Right lobe of liver (tissue), 6 donors: ENCODE measurements at regions not wholly inside any gene's neighbourhood (a gene's known extent, or its start where the extent isn't known, plus 50 kb on each side); places are given as distances from the start of the nearest gene placed in this dataset.

ENCODE experiments used
- ATAC-seq, 4 donors: fragments of 200-7000 bp; cut with Tn5 transposase; one replicate each; pipeline ENCODE4 v1.9.1; 2020; ENCODE audit warnings: mild to moderate bottlenecking in 4 of 4, moderate library complexity in 4 of 4
- DNase-seq, 3 donors: peaks; one replicate each; pipeline ENCODE4 v3.0.0-alpha.2; 2020
- H3K27ac ChIP-seq, 3 donors: fragments of 200-600 bp; one replicate each; pipeline ENCODE4 v1.8.0; 2022
- H3K27me3 ChIP-seq, 2 donors: fragments of 200-600 bp; one replicate each; pipeline ENCODE4 v1.8.0; 2022
- H3K36me3 ChIP-seq, 4 donors: fragments of 200-600 bp; sonication (generic) in 1 of 4; one replicate each; pipeline versions ENCODE4 v1.5.1 to v1.8.0; 2017 to 2022; ENCODE audit warnings: control low read depth in 1 of 4
- H3K4me1 ChIP-seq, 4 donors: fragments of 200-600 bp; sonication (generic) in 1 of 4; one replicate each; pipeline versions ENCODE4 v1.5.1 to v1.8.0; 2017 to 2022; ENCODE audit warnings: control low read depth in 1 of 4
- H3K4me3 ChIP-seq, 3 donors: fragments of 200-600 bp; one replicate each; pipeline ENCODE4 v1.8.0; 2022
- H3K9me3 ChIP-seq, 4 donors: fragments of 200-600 bp; sonication (generic) in 1 of 4; one replicate each; pipeline versions ENCODE4 v1.5.1 to v1.8.0; 2017 to 2022; ENCODE audit warnings: control low read depth in 1 of 4
- POLR2A ChIP-seq: fragments of 450-650 bp; IDR thresholded peaks from one replicate; pipeline ENCODE4 v1.6.1; 2017; ENCODE audit warnings: antibody characterized with exemption, mild to moderate bottlenecking
- WGBS: methylation state at CpG from one replicate; pipeline ENCODE4 v1.1.6; 2018; ENCODE audit warnings: low coverage, low lambda C conversion rate; ENCODE audit not compliant: insufficient coverage; ENCODE audit errors: missing lambda C conversion rate; 5-methylcytosine and 5-hydroxymethylcytosine counted together
- intact Hi-C, 2 donors: fragments of 100-400 bp; cut with DNase I; formaldehyde crosslinking; loops; one replicate each; pipeline versions ENCODE4 v1.11.2 to v1.14.1; 2022
- TF ChIP-seq, protein P1 (sequence below), 4 donors: fragments of 200-600 bp in 3 of 4; fragments of 450-650 bp in 1 of 4; IDR thresholded peaks; one replicate each; pipeline versions ENCODE4 v1.5.1 to v1.8.0; 2016 to 2022; ENCODE audit warnings: antibody characterized with exemption in 4 of 4, mild to moderate bottlenecking in 2 of 4
- donor health status: DM: no; HTN: yes; CAD: no.
- donor health status: DM: no; HTN: no; CAD: no.
- donor health status: DM: no; HTN: no; CAD: no.
- donor health status: DM: no; HTN: yes; CAD: no.
- donor health status: DM: no; HTN: yes; CAD: no.

DNA sequence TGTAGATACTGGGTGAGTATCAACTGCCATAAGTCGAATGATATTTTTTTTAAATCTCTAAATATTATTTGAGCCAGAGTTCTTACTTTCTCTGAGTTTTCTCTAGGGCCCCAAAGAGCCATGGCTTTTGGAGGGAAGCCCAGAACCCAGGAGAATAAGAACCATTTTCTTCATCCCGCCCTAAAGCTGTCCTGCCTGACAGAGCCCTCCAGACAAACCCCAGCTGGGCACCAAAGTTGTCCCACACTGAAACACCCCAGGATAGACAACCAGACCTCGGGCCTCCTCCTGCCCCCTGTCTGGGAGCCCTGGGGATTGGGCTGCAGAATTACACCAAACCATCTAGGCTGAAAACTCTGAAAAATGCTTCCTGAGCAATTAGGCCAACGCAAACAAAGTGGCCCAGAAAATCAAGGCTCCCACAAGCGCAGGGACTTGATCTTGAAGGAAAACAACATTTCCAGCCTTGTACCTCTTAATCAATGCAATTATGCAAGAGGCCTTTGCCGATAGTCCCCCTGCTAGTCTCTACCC, 113.1 kb downstream of the RRAGC start:
- no peaks in the 10 kb centered on the region for H3K27me3 ChIP-seq
- intact Hi-C loops: no loop called here

DNA sequence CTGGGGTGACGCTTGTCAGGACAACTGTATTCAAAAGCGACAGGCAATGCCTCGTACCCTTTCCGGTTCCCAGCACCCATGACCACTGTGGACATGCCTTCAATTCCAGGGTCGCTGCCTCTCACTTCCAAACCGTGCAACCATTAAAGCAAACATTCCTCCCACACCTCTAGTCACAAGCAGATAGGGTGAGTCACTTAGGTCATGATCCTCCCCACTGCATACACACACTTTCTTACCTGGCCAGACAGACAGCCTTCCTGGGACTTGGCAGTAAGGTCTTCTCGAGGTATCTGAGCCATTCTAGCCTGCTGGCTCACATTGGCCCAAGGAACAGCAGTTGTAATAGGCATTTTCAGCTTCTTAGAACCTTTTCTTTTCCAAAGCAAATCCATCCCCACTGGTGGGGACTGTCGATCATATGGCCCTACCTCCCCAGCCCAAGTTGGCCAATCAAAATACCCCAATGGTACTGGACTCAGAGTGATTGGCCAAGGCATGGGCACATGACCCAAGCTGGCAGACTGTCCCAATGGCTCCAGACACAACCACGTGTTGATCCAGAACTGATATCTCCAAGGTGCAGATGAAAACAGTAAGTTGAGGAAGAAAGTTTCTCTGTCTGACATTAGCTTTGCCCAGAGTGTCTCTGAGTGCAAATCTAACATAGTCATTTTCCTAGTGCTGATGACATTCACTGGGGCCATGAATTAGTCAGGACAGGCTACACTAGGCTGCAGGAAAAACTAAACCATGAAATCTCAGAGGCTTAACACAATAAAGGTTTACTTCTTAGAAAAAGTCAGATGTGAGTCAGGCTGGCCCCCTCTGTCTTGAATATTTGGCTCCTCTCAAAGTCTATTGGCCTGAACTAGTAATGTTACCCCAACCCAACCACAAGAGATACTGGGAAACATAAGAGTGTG, 113.8 kb downstream of the RRAGC start:
- DNase-seq: no peak
- intact Hi-C loops: no loop called here
- Histone ChIP-seq H3K36me3 (no peaks in the 10 kb centered on the region), H3K27ac (no peak overlapping the region), H3K27me3 (no peaks in the 10 kb centered on the region), H3K4me1 (no peaks in the 10 kb centered on the region), H3K9me3 (no peaks in the 10 kb centered on the region), H3K4me3 (no peak overlapping the region)
- 62% methylated on average over 6 of the region's 9 CpGs for WGBS
- TF ChIP-seq, protein P1, sequence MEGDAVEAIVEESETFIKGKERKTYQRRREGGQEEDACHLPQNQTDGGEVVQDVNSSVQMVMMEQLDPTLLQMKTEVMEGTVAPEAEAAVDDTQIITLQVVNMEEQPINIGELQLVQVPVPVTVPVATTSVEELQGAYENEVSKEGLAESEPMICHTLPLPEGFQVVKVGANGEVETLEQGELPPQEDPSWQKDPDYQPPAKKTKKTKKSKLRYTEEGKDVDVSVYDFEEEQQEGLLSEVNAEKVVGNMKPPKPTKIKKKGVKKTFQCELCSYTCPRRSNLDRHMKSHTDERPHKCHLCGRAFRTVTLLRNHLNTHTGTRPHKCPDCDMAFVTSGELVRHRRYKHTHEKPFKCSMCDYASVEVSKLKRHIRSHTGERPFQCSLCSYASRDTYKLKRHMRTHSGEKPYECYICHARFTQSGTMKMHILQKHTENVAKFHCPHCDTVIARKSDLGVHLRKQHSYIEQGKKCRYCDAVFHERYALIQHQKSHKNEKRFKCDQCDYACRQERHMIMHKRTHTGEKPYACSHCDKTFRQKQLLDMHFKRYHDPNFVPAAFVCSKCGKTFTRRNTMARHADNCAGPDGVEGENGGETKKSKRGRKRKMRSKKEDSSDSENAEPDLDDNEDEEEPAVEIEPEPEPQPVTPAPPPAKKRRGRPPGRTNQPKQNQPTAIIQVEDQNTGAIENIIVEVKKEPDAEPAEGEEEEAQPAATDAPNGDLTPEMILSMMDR (IDR thresholded peaks at IDR 0.05): no peak
- ATAC-seq: no peak

More for the DNA sequence above, 113.1 kb downstream of the RRAGC start:
- DNase-seq (no peak), ATAC-seq (no peak)
- no peaks in the 10 kb centered on the region for H3K4me1 ChIP-seq
- H3K36me3 ChIP-seq: no peaks in the 10 kb centered on the region
- no peak overlapping the region for H3K4me3 ChIP-seq
- no peaks in the 10 kb centered on the region for H3K9me3 ChIP-seq
- TF ChIP-seq POLR2A: no peak
- TF ChIP-seq, protein P1 (IDR thresholded peaks at IDR 0.05): no peak
- H3K27ac ChIP-seq: no peak overlapping the region
- WGBS: 64% methylated on average over 6 of the region's 6 CpGs

DNA sequence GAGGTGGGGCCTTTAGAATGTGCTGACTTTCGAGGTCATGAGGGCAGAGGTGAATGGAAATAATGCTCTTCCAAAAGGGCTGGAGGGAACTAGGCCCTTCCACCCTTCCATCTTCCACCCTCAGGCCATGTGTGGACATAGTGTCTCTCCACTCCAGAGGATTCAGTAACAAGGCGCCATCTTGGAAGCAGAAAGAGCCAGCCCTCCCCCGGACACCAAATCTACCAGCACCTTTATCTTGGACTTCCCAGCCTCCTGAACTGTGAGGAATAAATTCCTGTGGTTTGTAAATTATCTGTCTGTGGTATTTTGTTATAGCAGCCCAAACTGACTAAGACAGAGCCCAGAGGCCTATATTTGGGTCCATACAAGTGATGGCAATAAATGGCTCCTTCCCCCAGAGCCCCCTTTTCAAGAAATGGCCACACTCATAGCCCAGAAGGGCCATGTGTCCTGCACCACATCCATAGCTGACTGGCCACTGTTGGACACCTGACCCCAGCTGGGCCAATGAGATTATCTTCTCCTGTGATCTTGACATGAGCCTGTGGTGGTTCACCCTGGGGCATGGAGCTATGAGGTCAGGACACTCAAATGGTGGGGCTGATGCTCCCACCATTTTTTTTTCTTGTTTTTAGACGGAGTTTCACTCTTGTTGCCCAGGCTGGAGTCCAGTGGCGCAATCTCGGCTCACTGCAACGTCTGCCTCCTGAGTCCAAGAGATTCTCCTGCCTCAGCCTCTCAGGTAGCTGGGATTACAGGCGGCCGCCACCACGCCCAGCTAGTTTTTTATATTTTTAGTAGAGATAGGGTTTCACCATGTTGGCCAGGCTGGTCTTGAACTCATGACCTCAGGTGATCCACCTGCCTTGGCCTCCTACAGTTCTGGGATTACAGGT, 114.9 kb downstream of the RRAGC start:
- 66% methylated on average over 4 of the region's 10 CpGs for WGBS
- intact Hi-C loops: no loop called here

DNA sequence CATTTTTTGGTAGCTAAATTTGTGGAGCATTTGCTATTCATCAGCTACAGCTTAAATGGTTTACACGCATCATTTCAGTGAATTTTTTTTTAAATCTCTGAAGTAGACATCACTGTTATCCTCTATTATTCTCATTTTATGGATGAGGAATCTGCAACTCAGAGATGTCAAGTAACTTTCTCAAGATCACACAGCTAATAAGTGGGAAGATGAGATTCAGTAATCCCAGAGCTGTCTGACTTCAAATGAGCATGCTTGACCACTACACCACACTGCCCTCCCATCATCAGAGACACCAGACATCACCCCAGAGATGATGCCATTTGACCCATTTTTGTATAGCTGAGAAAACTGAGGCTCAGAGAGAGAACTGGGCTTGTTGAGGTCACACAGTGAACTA, 116.4 kb downstream of the RRAGC start:
- TF ChIP-seq, protein P1 (IDR thresholded peaks at IDR 0.05): no peak
- TF ChIP-seq POLR2A: no peak
- 71% methylated on average over 1 of the region's 1 CpG for WGBS

More for the DNA sequence above, 114.9 kb downstream of the RRAGC start:
- no peak for TF ChIP-seq POLR2A
- TF ChIP-seq, protein P1 (IDR thresholded peaks at IDR 0.05): no peak
- Histone ChIP-seq H3K4me3 (no peak overlapping the region), H3K4me1 (no peaks in the 10 kb centered on the region), H3K27ac (no peak overlapping the region), H3K36me3 (no peaks in the 10 kb centered on the region), H3K9me3 (no peaks in the 10 kb centered on the region), H3K27me3 (no peaks in the 10 kb centered on the region)
- no peak for ATAC-seq
- DNase-seq: no peak

More for the DNA sequence above, 116.4 kb downstream of the RRAGC start:
- Histone ChIP-seq H3K4me1 (no peaks in the 10 kb centered on the region), H3K9me3 (no peaks in the 10 kb centered on the region), H3K27me3 (no peaks in the 10 kb centered on the region), H3K4me3 (no peak overlapping the region), H3K36me3 (no peaks in the 10 kb centered on the region), H3K27ac (no peak overlapping the region)
- DNase-seq (no peak), ATAC-seq (no peak)
- intact Hi-C loops: no loop called here
